Keratinocyte (primary cell): ENCODE measurements at regions not wholly inside any gene's neighbourhood (a gene's known extent, or its start where the extent isn't known, plus 50 kb on each side); places are given as distances from the start of the nearest gene placed in this dataset.

ENCODE experiments used
- DNase-seq: peaks from one replicate; pipeline ENCODE4 v3.0.0-alpha.2; 2011; ENCODE audit warnings: low read depth, missing footprints, low spot score
- FAIRE-seq: peaks from 2 replicates; lab custom pipeline; 2011; peaks lifted over from hg19 to GRCh38; lab: Jason Lieb, UNC
- H2AFZ ChIP-seq: 2 replicates; pipeline ENCODE4 v1.6.0; 2012; ENCODE audit warnings: low read length, control low read depth, inconsistent platforms; ENCODE audit not compliant: control insufficient read depth
- H3K27ac ChIP-seq: 2 replicates; pipeline ENCODE4 v1.5.1; 2011; ENCODE audit warnings: low read length; ENCODE audit not compliant: control insufficient read depth, insufficient read depth
- H3K27me3 ChIP-seq: 3 replicates; pipeline ENCODE4 v1.6.0; 2011; ENCODE audit warnings: low read length; ENCODE audit not compliant: control insufficient read depth, insufficient read depth; ENCODE audit errors: extremely low read depth
- H3K36me3 ChIP-seq, 2 experiments: 2 replicates in 1 of 2; 3 replicates in 1 of 2; pipeline ENCODE4 v1.5.1; 2011; ENCODE audit warnings: low read length in 2 of 2, mild to moderate bottlenecking in 1 of 2; ENCODE audit not compliant: control insufficient read depth in 2 of 2, insufficient read depth in 2 of 2; ENCODE audit errors: extremely low read depth in 1 of 2
- H3K4me1 ChIP-seq: 3 replicates; pipeline ENCODE4 v1.5.1; 2011; ENCODE audit warnings: low read length; ENCODE audit not compliant: control insufficient read depth, insufficient read depth; ENCODE audit errors: extremely low read depth
- H3K4me2 ChIP-seq: 3 replicates; pipeline ENCODE4 v1.6.0; 2011; ENCODE audit warnings: low read depth, low read length; ENCODE audit not compliant: control insufficient read depth, insufficient read depth; ENCODE audit errors: extremely low read depth
- H3K4me3 ChIP-seq, 3 experiments: fragments of 200-600 bp in 1 of 3; sonication (generic) in 1 of 3; 2 replicates in 2 of 3; 3 replicates in 1 of 3; pipeline ENCODE4 v1.5.1; 2011 to 2016; ENCODE audit warnings: low read length in 3 of 3, mild to moderate bottlenecking in 3 of 3, control low read depth in 2 of 3, inconsistent platforms in 1 of 3, low read depth in 1 of 3, mixed read lengths in 1 of 3, mixed run types in 1 of 3, moderate library complexity in 1 of 3; ENCODE audit not compliant: control insufficient read depth in 2 of 3, insufficient read depth in 2 of 3; ENCODE audit errors: extremely low read depth in 1 of 3
- H3K79me2 ChIP-seq: 2 replicates; pipeline ENCODE4 v1.6.0; 2012; ENCODE audit warnings: low read length; ENCODE audit not compliant: control insufficient read depth, insufficient read depth
- H3K9ac ChIP-seq: 3 replicates; pipeline ENCODE4 v1.6.0; 2011; ENCODE audit warnings: low read length; ENCODE audit not compliant: control insufficient read depth, insufficient read depth; ENCODE audit errors: extremely low read depth
- H3K9me1 ChIP-seq: 3 replicates; pipeline ENCODE4 v1.6.0; 2011; ENCODE audit warnings: low read length; ENCODE audit not compliant: control insufficient read depth, insufficient read depth; ENCODE audit errors: extremely low read depth
- H3K9me3 ChIP-seq: 2 replicates; pipeline ENCODE4 v1.5.1; 2012; ENCODE audit warnings: low read depth, low read length; ENCODE audit not compliant: control insufficient read depth
- H4K20me1 ChIP-seq: 3 replicates; pipeline ENCODE4 v1.6.0; 2011; ENCODE audit warnings: low read length; ENCODE audit not compliant: control insufficient read depth, insufficient read depth; ENCODE audit errors: extremely low read depth
- CTCF ChIP-seq, 3 experiments: IDR thresholded peaks in 1 of 3; conservative IDR thresholded peaks in 1 of 3; optimal IDR thresholded peaks in 1 of 3; 2 replicates in 2 of 3; 3 replicates in 1 of 3; pipeline versions ENCODE3 to v1.5.1; 2011; ENCODE audit warnings: low read length in 3 of 3, mild to moderate bottlenecking in 3 of 3, moderate library complexity in 2 of 3, control low read depth in 1 of 3, inconsistent platforms in 1 of 3; ENCODE audit not compliant: insufficient read depth in 2 of 3; ENCODE audit errors: extremely low read depth in 1 of 3
- EZH2 ChIP-seq: IDR thresholded peaks from one replicate; pipeline ENCODE4 v1.6.1; 2012; ENCODE audit warnings: inconsistent platforms, mild to moderate bottlenecking, low read length, moderate library complexity
- dilution Hi-C: fragments of 300-500 bp; cut with MboI; formaldehyde crosslinking; loops from one replicate; pipeline ENCODE4 v1.7.0; 2020; ENCODE audit warnings: low sequenced_read_pairs; ENCODE audit not compliant: extremely low pct_ligation_motif_present

DNA sequence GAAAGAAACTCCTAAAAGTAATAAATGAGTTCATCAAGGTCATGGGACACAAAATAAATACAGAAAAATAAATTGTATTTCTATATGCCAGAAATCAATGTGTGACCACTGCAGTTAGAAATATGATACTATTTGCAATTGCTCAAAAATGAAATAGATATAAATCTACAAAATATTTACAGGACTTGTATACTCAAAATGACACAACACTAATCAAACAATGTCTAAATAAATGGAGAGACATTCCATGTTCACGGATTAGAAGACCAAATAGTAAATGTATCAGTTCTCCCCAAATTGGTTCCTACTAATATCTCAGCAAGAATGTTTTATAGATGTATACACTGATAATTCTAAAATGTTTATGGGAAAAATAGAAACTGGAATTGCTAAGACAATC is 345.3 kb downstream of the NR2F1-AS1 start:
- Histone ChIP-seq H3K4me2 (no peak overlapping the region), H4K20me1 (no peaks in the 10 kb centered on the region), H2AFZ (no peak overlapping the region), H3K27me3 (no peaks in the 10 kb centered on the region), H3K9me1 (no peaks in the 10 kb centered on the region), H3K4me1 (peaks cover 10% of the 10 kb centered on the region), H3K4me3 (no peak overlapping the region), H3K9ac (no peak overlapping the region), H3K9me3 (no peaks in the 10 kb centered on the region), H3K27ac (no peak overlapping the region), H3K36me3 (no peaks in the 10 kb centered on the region), H3K79me2 (no peaks in the 10 kb centered on the region)
- TF ChIP-seq CTCF (optimal IDR thresholded peaks at IDR 0.05 in 1 of 3, IDR thresholded peaks at IDR 0.05 in 1 of 3, conservative IDR thresholded peaks at IDR 0.05 in 1 of 3; ENCODE audit: extremely low read depth in 1 of 3, insufficient read depth in 2 of 3, low read length in 3 of 3) = no peak
- TF ChIP-seq EZH2 = no peak
- DNase-seq (no peak), FAIRE-seq (no peak)
- dilution Hi-C loops = no loop called here

DNA sequence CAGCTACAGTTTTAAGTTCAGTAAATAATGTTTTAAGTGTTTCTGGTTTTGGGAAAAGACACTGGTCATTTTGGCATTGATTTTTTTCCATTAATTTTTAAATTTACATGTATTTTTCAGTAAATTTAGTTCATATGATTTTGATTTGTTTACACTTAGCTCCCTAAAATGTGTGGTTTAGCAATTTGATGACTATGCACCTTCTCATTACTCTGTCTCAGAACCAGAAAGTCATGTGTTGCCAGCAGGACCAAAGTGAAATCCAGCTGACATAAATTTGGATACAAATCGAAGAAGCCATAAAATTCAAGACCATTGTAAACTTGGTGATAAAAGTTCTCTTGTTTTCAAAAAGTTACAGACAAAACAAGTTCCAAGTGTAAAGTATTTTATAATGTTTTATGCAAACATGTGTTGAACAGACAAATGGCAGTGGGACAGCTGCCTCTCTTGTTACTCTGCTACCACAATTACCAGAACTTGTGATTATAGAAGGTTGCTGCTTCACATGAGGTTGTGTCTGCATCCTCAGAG is 354.8 kb downstream of the NR2F1-AS1 start:
- H3K4me2 ChIP-seq = no peak overlapping the region
- TF ChIP-seq CTCF (optimal IDR thresholded peaks at IDR 0.05 in 1 of 3, IDR thresholded peaks at IDR 0.05 in 1 of 3, conservative IDR thresholded peaks at IDR 0.05 in 1 of 3; ENCODE audit: extremely low read depth in 1 of 3, insufficient read depth in 2 of 3, low read length in 3 of 3) (no peak), EZH2 (no peak)
- no peaks in the 10 kb centered on the region for H3K9me3 ChIP-seq
- H3K9me1 ChIP-seq = no peaks in the 10 kb centered on the region
- FAIRE-seq = no peak
- H3K9ac ChIP-seq = no peak overlapping the region
- DNase-seq = no peak
- no peak overlapping the region for H3K27ac ChIP-seq
- H3K79me2 ChIP-seq = no peaks in the 10 kb centered on the region
- H3K4me3 ChIP-seq = no peak overlapping the region
- no peaks in the 10 kb centered on the region for H3K4me1 ChIP-seq
- no peaks in the 10 kb centered on the region for H3K36me3 ChIP-seq
- no peaks in the 10 kb centered on the region for H4K20me1 ChIP-seq
- no peaks in the 10 kb centered on the region for H3K27me3 ChIP-seq
- no peak overlapping the region for H2AFZ ChIP-seq
- dilution Hi-C loops = no loop called here
